ENCODE measurements at regions not wholly inside any gene's neighbourhood (a gene's known extent, or its start where the extent isn't known, plus 50 kb on each side); places are given as distances from the start of the nearest gene placed in this dataset.

GRCh38 chr2:207405150-207405549 lies 124.6 kb upstream of the CREB1 start:
- H3K27ac ChIP-seq (ENCODE audit: low read length) = no peak overlapping the region
- no peaks in the 10 kb centered on the region for H3K9me3 ChIP-seq (ENCODE audit: low read length)
- H3K4me2 ChIP-seq (ENCODE audit: low read length) = no peak overlapping the region
- H3K36me3 ChIP-seq (ENCODE audit: insufficient read depth, low read length) = no peaks in the 10 kb centered on the region
- H3K27me3 ChIP-seq (ENCODE audit: insufficient read depth, low read depth, low read length) = no peaks in the 10 kb centered on the region
- no peak overlapping the region for H3K9ac ChIP-seq (ENCODE audit: low read length)
- H3K9me2 ChIP-seq (ENCODE audit: insufficient read depth, low read length) = no peaks in the 10 kb centered on the region
- no peak overlapping the region for H3K4me3 ChIP-seq (ENCODE audit: low read length)
- H3F3A ChIP-seq (ENCODE audit: insufficient read depth, low read length, poor library complexity, severe bottlenecking) = no peaks in the 10 kb centered on the region
- H2AFZ ChIP-seq (ENCODE audit: low read depth, low read length) = no peak overlapping the region
- TF ChIP-seq TAF1 (IDR thresholded peaks at IDR 0.05; ENCODE audit: low read depth) = no peak
- no peaks in the 10 kb centered on the region for H4K20me1 ChIP-seq (ENCODE audit: insufficient read depth)
- no peaks in the 10 kb centered on the region for H3K79me2 ChIP-seq (replicated peaks; ENCODE audit: insufficient read depth, low read length)

- Histone ChIP-seq H3K9ac (ENCODE audit: low read length) (no peak overlapping the region), H2AFZ (ENCODE audit: low read depth, low read length) (no peak overlapping the region), H3K9me2 (ENCODE audit: insufficient read depth, low read length) (no peaks in the 10 kb centered on the region), H3K9me3 (ENCODE audit: low read length) (no peaks in the 10 kb centered on the region), H3K4me3 (ENCODE audit: low read length) (no peak overlapping the region), H3K4me2 (ENCODE audit: low read length) (no peak overlapping the region), H3K27ac (ENCODE audit: low read length) (peak overlapping the region; percentile 55), H3K36me3 (ENCODE audit: insufficient read depth, low read length) (no peaks in the 10 kb centered on the region), H3F3A (ENCODE audit: insufficient read depth, low read length, poor library complexity, severe bottlenecking) (no peaks in the 10 kb centered on the region), H4K20me1 (ENCODE audit: insufficient read depth) (no peaks in the 10 kb centered on the region), H3K79me2 (replicated peaks; ENCODE audit: insufficient read depth, low read length) (no peaks in the 10 kb centered on the region), H3K27me3 (ENCODE audit: insufficient read depth, low read depth, low read length) (no peaks in the 10 kb centered on the region)
- TF ChIP-seq MXI1 (conservative IDR thresholded peaks at IDR 0.05; ENCODE audit: poor library complexity, severe bottlenecking) = no peak
- TF ChIP-seq SMC3 (conservative IDR thresholded peaks at IDR 0.05; ENCODE audit: poor library complexity) = no peak
- no peak for TF ChIP-seq REST (IDR thresholded peaks at IDR 0.05; ENCODE audit: borderline replicate concordance)
- no peak for TF ChIP-seq EZH2 (IDR thresholded peaks at IDR 0.05; ENCODE audit: borderline replicate concordance, insufficient read depth, low read length, poor library complexity, severe bottlenecking)
Observed at GRCh38 chr2:207408086-207408794, 121.5 kb upstream of the CREB1 start.

GRCh38 chr2:207409517-207409916 lies 120.2 kb upstream of the CREB1 start:
- H3K36me3 ChIP-seq (ENCODE audit: insufficient read depth, low read length) = no peaks in the 10 kb centered on the region
- no peaks in the 10 kb centered on the region for H3K79me2 ChIP-seq (replicated peaks; ENCODE audit: insufficient read depth, low read length)
- H3K9me2 ChIP-seq (ENCODE audit: insufficient read depth, low read length) = no peaks in the 10 kb centered on the region
- H3K27ac ChIP-seq (ENCODE audit: low read length) = peak overlapping the region; percentile 55
- no peak for TF ChIP-seq EP300 (conservative IDR thresholded peaks at IDR 0.05; ENCODE audit: poor library complexity, severe bottlenecking)
- TF ChIP-seq RAD21 (conservative IDR thresholded peaks at IDR 0.05) = no peak
- no peak for TF ChIP-seq CTCF (IDR thresholded peaks at IDR 0.05; ENCODE audit: poor library complexity, severe bottlenecking)
- no peak for TF ChIP-seq MXI1 (conservative IDR thresholded peaks at IDR 0.05; ENCODE audit: poor library complexity, severe bottlenecking)
- no peak for TF ChIP-seq POLR2AphosphoS5 (IDR thresholded peaks at IDR 0.05)
- no peak for TF ChIP-seq SMC3 (conservative IDR thresholded peaks at IDR 0.05; ENCODE audit: poor library complexity)
- TF ChIP-seq REST (IDR thresholded peaks at IDR 0.05; ENCODE audit: borderline replicate concordance) = no peak
- no peak for TF ChIP-seq EZH2 (IDR thresholded peaks at IDR 0.05; ENCODE audit: borderline replicate concordance, insufficient read depth, low read length, poor library complexity, severe bottlenecking)
- no peak for TF ChIP-seq TAF1 (IDR thresholded peaks at IDR 0.05; ENCODE audit: low read depth)
- peak overlapping the region; percentile 24 for H3K9ac ChIP-seq (ENCODE audit: low read length)
- no peaks in the 10 kb centered on the region for H4K20me1 ChIP-seq (ENCODE audit: insufficient read depth)
- H3K27me3 ChIP-seq (ENCODE audit: insufficient read depth, low read depth, low read length) = no peaks in the 10 kb centered on the region
- no peaks in the 10 kb centered on the region for H3F3A ChIP-seq (ENCODE audit: insufficient read depth, low read length, poor library complexity, severe bottlenecking)
- no peak overlapping the region for H3K4me3 ChIP-seq (ENCODE audit: low read length)
- no peak overlapping the region for H2AFZ ChIP-seq (ENCODE audit: low read depth, low read length)
- no peak overlapping the region for H3K4me2 ChIP-seq (ENCODE audit: low read length)
- no peaks in the 10 kb centered on the region for H3K9me3 ChIP-seq (ENCODE audit: low read length)
